ENCODE measurements at regions not wholly inside any gene's neighbourhood (a gene's known extent, or its start where the extent isn't known, plus 50 kb on each side); places are given as distances from the start of the nearest gene placed in this dataset.

DNA sequence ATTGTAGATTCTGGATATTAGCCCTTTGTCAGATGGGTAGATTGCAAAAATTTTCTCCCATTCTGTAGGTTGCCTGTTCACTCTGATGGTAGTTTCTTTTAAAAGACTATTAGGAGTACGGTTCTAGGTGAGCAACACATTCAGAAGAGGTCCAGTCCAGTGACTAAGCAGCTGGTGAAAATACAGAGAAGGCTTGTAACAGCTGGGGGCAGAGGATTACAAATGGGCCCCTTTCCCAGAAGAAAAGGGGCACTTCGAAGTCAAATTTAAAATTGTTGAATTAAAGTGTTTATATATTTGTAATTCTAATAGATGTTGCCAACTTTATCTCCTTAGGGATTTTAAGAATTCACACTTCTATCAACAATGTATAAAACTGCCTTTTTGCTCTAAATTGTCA lies 720.5 kb downstream of the TLE4 start:
- no peak overlapping the region for H3K9ac ChIP-seq (ENCODE audit: low read length)
- H3K36me3 ChIP-seq (ENCODE audit: insufficient read depth, low read length): no peaks in the 10 kb centered on the region
- H3K4me1 ChIP-seq (ENCODE audit: low read length): no peaks in the 10 kb centered on the region
- no peaks in the 10 kb centered on the region for H3K9me2 ChIP-seq (replicated peaks; ENCODE audit: insufficient read depth, low read length)
- no peaks in the 10 kb centered on the region for H3K27me3 ChIP-seq (ENCODE audit: low read length)
- no peak overlapping the region for H2AFZ ChIP-seq (ENCODE audit: low read length)
- peaks cover 21% of the 10 kb centered on the region for H3K9me3 ChIP-seq (ENCODE audit: low read length)
- H3K27ac ChIP-seq (ENCODE audit: low read length): no peak overlapping the region
- H3K4me2 ChIP-seq (ENCODE audit: low read depth, low read length, poor library complexity, severe bottlenecking): no peak overlapping the region
- no peaks in the 10 kb centered on the region for H3K79me2 ChIP-seq (ENCODE audit: low read length)
- DNase-seq: no peak
- H3K4me3 ChIP-seq (ENCODE audit: low read length): no peak overlapping the region
- no peaks in the 10 kb centered on the region for H4K20me1 ChIP-seq (ENCODE audit: insufficient read depth, low read depth, low read length)

DNA sequence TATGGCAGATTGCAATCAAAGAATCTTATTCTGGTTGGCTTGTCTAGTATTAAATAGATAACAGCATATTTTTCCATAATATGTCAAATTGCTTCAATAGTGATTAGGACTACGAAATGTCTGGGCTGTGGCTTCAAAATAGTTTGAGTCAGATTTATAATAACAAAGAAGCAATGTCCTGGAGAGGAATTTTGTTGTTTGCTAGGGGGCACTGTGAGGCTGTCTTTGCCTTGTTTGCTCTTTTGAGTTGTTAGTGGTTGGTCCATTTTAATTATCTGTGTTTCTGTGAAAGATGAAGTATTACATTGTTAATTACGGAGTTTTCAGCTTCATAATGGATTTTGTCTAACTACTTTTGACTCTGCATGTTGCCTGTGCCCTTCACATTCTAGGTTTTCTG lies 713.6 kb downstream of the TLE4 start:
- Histone ChIP-seq H4K20me1 (ENCODE audit: insufficient read depth, low read depth, low read length) (no peaks in the 10 kb centered on the region), H3K4me1 (ENCODE audit: low read length) (no peaks in the 10 kb centered on the region), H3K9me3 (ENCODE audit: low read length) (peaks cover 8% of the 10 kb centered on the region), H3K79me2 (ENCODE audit: low read length) (no peaks in the 10 kb centered on the region), H3K9ac (ENCODE audit: low read length) (no peak overlapping the region), H3K27me3 (ENCODE audit: low read length) (no peaks in the 10 kb centered on the region), H2AFZ (ENCODE audit: low read length) (no peak overlapping the region), H3K36me3 (ENCODE audit: insufficient read depth, low read length) (no peaks in the 10 kb centered on the region), H3K27ac (ENCODE audit: low read length) (no peak overlapping the region), H3K9me2 (replicated peaks; ENCODE audit: insufficient read depth, low read length) (no peaks in the 10 kb centered on the region), H3K4me3 (ENCODE audit: low read length) (no peak overlapping the region), H3K4me2 (ENCODE audit: low read depth, low read length, poor library complexity, severe bottlenecking) (no peak overlapping the region)
- DNase-seq: no peak

DNA sequence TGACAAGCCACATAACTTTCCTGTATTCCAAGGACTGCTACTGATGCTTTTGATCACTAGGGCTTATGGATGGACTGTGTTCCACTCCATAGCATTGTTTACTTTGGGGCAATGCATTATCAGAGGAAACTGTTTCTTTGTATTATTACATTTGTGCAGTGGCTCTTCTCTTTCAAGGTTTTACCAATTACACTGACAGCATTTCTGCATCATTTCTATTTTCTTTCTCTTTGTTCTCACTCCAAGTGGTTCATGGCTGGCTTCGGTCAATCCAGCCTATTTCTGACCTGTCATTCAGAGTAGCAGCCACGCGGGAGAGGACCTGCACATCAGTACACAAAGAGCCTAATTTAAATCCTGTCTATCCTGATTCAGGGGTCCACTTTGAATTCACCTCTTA lies 711.0 kb downstream of the TLE4 start:
- Histone ChIP-seq H3K27ac (ENCODE audit: low read length) (no peak overlapping the region), H3K9ac (ENCODE audit: low read length) (no peak overlapping the region), H2AFZ (ENCODE audit: low read length) (no peak overlapping the region), H4K20me1 (ENCODE audit: insufficient read depth, low read depth, low read length) (no peaks in the 10 kb centered on the region), H3K4me2 (ENCODE audit: low read depth, low read length, poor library complexity, severe bottlenecking) (no peak overlapping the region), H3K9me3 (ENCODE audit: low read length) (peaks cover 6% of the 10 kb centered on the region), H3K36me3 (ENCODE audit: insufficient read depth, low read length) (no peaks in the 10 kb centered on the region), H3K27me3 (ENCODE audit: low read length) (no peaks in the 10 kb centered on the region), H3K4me3 (ENCODE audit: low read length) (no peak overlapping the region), H3K79me2 (ENCODE audit: low read length) (no peaks in the 10 kb centered on the region), H3K4me1 (ENCODE audit: low read length) (no peaks in the 10 kb centered on the region), H3K9me2 (replicated peaks; ENCODE audit: insufficient read depth, low read length) (no peaks in the 10 kb centered on the region)
- no peak for DNase-seq

DNA sequence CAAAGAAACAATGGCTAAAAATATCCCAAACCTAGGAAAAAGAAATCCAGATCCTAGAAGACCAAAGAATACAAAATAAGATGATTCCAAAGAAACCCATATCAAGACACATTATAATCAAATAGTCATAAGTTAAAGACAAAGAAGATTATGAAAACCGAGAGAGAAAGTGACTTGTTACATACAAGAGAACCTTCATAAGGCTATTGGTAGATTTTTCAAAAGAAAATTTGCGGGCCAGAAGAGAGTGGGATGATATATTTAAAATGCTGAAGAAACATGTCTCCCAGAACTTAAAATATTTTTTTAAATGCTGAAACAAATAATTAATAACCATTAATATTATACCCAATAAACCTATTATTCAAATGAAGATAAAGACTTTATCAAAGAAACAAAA lies 687.3 kb downstream of the TLE4 start:
- no peaks in the 10 kb centered on the region for H3K4me1 ChIP-seq (ENCODE audit: low read length)
- no peak overlapping the region for H3K9ac ChIP-seq (ENCODE audit: low read length)
- no peak for DNase-seq
- no peaks in the 10 kb centered on the region for H3K79me2 ChIP-seq (ENCODE audit: low read length)
- no peaks in the 10 kb centered on the region for H3K27me3 ChIP-seq (ENCODE audit: low read length)
- no peaks in the 10 kb centered on the region for H3K9me2 ChIP-seq (replicated peaks; ENCODE audit: insufficient read depth, low read length)
- H3K36me3 ChIP-seq (ENCODE audit: insufficient read depth, low read length): no peaks in the 10 kb centered on the region; the same call in 1 of the 2 replicates
- no peak overlapping the region for H2AFZ ChIP-seq (ENCODE audit: low read length)
- H4K20me1 ChIP-seq (ENCODE audit: insufficient read depth, low read depth, low read length): no peaks in the 10 kb centered on the region
- no peak overlapping the region for H3K4me3 ChIP-seq (ENCODE audit: low read length)
- peaks cover 19% of the 10 kb centered on the region for H3K9me3 ChIP-seq (ENCODE audit: low read length)
- H3K27ac ChIP-seq (ENCODE audit: low read length): no peak overlapping the region
- H3K4me2 ChIP-seq (ENCODE audit: low read depth, low read length, poor library complexity, severe bottlenecking): no peak overlapping the region

DNA sequence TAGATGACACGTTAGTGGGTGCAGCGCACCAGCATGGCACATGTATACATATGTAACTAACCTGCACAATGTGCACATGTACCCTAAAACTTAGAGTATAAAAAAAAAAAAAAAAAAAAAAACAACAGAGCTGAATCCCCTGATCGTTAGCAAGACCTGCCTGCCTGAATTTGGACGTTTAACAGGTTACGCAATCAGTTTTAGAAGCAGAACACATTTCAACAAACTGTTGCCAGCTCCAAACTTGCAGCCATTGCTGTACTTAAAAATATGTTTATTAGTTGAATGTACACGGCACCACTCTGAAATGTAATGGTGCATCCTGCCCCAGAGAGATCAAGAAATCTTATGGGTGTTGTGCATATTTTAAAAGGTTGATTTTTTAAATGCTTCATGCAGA lies 680.0 kb downstream of the TLE4 start:
- no peaks in the 10 kb centered on the region for H4K20me1 ChIP-seq (ENCODE audit: insufficient read depth, low read depth, low read length)
- H2AFZ ChIP-seq (ENCODE audit: low read length): no peak overlapping the region
- H3K4me3 ChIP-seq (ENCODE audit: low read length): no peak overlapping the region
- no peak overlapping the region for H3K9ac ChIP-seq (ENCODE audit: low read length)
- no peak overlapping the region for H3K4me2 ChIP-seq (ENCODE audit: low read depth, low read length, poor library complexity, severe bottlenecking)
- H3K9me2 ChIP-seq (replicated peaks; ENCODE audit: insufficient read depth, low read length): no peaks in the 10 kb centered on the region
- no peak overlapping the region for H3K27ac ChIP-seq (ENCODE audit: low read length)
- peaks cover 3% of the 10 kb centered on the region; the same call in 1 of the 2 replicates for H3K9me3 ChIP-seq (ENCODE audit: low read length)
- no peak for DNase-seq
- H3K36me3 ChIP-seq (ENCODE audit: insufficient read depth, low read length): no peaks in the 10 kb centered on the region; the same call in 1 of the 2 replicates
- H3K27me3 ChIP-seq (ENCODE audit: low read length): no peaks in the 10 kb centered on the region
- H3K4me1 ChIP-seq (ENCODE audit: low read length): no peaks in the 10 kb centered on the region
- no peaks in the 10 kb centered on the region for H3K79me2 ChIP-seq (ENCODE audit: low read length)

DNA sequence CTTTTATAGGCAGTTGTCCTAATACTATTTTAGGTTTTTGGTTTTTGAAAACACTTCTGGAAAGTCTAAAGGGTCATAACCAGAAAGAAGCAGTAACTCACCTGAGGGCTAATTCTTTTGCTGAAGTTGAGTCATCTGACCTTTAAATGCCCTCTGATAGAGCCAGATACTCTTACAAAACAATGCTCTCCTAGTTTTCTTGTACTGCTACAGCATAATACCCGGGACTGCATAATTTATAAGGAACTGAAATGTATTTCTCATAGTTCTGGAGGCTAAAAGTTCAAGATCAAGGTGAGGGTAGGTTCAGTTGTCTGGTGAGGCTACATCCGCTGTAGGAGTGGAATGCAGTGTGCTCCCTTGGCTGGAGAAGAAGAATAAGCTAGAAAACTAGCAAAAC lies 670.3 kb downstream of the TLE4 start:
- Histone ChIP-seq H3K27me3 (ENCODE audit: low read length) (no peaks in the 10 kb centered on the region), H3K9me2 (replicated peaks; ENCODE audit: insufficient read depth, low read length) (no peaks in the 10 kb centered on the region), H2AFZ (ENCODE audit: low read length) (no peak overlapping the region), H3K79me2 (ENCODE audit: low read length) (no peaks in the 10 kb centered on the region), H3K4me1 (ENCODE audit: low read length) (no peaks in the 10 kb centered on the region), H3K4me3 (ENCODE audit: low read length) (no peak overlapping the region), H3K9me3 (ENCODE audit: low read length) (peaks cover 9% of the 10 kb centered on the region), H3K36me3 (ENCODE audit: insufficient read depth, low read length) (no peaks in the 10 kb centered on the region), H3K9ac (ENCODE audit: low read length) (no peak overlapping the region), H3K4me2 (ENCODE audit: low read depth, low read length, poor library complexity, severe bottlenecking) (no peak overlapping the region), H3K27ac (ENCODE audit: low read length) (no peak overlapping the region), H4K20me1 (ENCODE audit: insufficient read depth, low read depth, low read length) (no peaks in the 10 kb centered on the region)
- DNase-seq: no peak

DNA sequence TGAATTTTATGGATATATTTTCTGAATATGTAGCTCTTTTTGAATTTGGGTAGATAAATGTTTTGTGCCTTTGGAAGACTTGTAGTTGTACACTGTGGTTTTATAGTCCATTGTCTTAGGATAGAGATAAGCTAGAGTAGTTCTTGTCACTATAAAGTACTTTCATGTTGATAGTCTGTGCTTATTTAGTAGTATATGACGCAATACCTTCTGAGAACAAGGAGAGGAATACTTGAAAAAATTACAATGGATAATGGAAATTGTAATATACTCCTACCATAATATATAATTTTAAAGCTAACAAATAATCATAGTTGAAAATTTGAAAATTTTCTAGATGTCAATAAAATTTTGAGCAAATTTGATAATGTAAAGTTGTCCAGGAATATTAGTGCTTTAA lies 664.0 kb downstream of the TLE4 start:
- no peaks in the 10 kb centered on the region for H3K79me2 ChIP-seq (ENCODE audit: low read length)
- H3K9ac ChIP-seq (ENCODE audit: low read length): no peak overlapping the region
- H3K4me1 ChIP-seq (ENCODE audit: low read length): no peaks in the 10 kb centered on the region
- H2AFZ ChIP-seq (ENCODE audit: low read length): no peak overlapping the region
- H3K4me3 ChIP-seq (ENCODE audit: low read length): no peak overlapping the region
- peaks cover 10% of the 10 kb centered on the region; the same call in 1 of the 2 replicates for H3K9me3 ChIP-seq (ENCODE audit: low read length)
- H3K27me3 ChIP-seq (ENCODE audit: low read length): no peaks in the 10 kb centered on the region
- DNase-seq: no peak
- H3K9me2 ChIP-seq (replicated peaks; ENCODE audit: insufficient read depth, low read length): no peaks in the 10 kb centered on the region
- H3K27ac ChIP-seq (ENCODE audit: low read length): no peak overlapping the region
- H3K4me2 ChIP-seq (ENCODE audit: low read depth, low read length, poor library complexity, severe bottlenecking): no peak overlapping the region
- no peaks in the 10 kb centered on the region for H3K36me3 ChIP-seq (ENCODE audit: insufficient read depth, low read length)
- no peaks in the 10 kb centered on the region for H4K20me1 ChIP-seq (ENCODE audit: insufficient read depth, low read depth, low read length)

DNA sequence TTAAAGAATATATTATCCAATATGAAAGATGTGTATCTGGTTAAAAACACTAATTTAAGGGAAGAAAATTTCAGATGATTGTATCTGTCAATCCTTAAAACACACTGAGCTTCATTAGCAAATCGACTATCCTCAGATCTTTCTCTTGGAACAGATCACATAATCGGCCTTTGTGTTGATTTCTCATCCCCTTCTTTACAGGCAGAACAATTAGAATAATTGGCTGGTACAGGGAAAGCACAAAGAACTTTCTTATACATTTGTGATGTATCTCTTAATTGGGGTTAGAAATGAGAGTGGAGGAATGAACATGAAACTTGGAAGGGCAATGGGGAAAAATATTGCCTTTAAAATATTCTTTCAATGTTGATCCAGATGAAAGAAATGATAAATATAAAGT lies 662.1 kb downstream of the TLE4 start:
- Histone ChIP-seq H3K4me3 (ENCODE audit: low read length) (no peak overlapping the region), H3K4me2 (ENCODE audit: low read depth, low read length, poor library complexity, severe bottlenecking) (no peak overlapping the region), H3K27ac (ENCODE audit: low read length) (no peak overlapping the region), H3K4me1 (ENCODE audit: low read length) (no peaks in the 10 kb centered on the region), H3K27me3 (ENCODE audit: low read length) (no peaks in the 10 kb centered on the region), H3K79me2 (ENCODE audit: low read length) (no peaks in the 10 kb centered on the region), H2AFZ (ENCODE audit: low read length) (no peak overlapping the region), H3K36me3 (ENCODE audit: insufficient read depth, low read length) (no peaks in the 10 kb centered on the region), H3K9me3 (ENCODE audit: low read length) (peaks cover 14% of the 10 kb centered on the region), H4K20me1 (ENCODE audit: insufficient read depth, low read depth, low read length) (no peaks in the 10 kb centered on the region), H3K9ac (ENCODE audit: low read length) (no peak overlapping the region), H3K9me2 (replicated peaks; ENCODE audit: insufficient read depth, low read length) (no peaks in the 10 kb centered on the region)
- DNase-seq: no peak

Data from Karpas-422 (cell line).